Gastroesophageal sphincter (tissue), 3 donors: ENCODE measurements at regions not wholly inside any gene's neighbourhood (a gene's known extent, or its start where the extent isn't known, plus 50 kb on each side); places are given as distances from the start of the nearest gene placed in this dataset.

Experiments used
- CTCF ChIP-seq, 4 experiments: fragments of 200-600 bp in 2 of 4; fragments of 450-650 bp in 2 of 4; sonication (generic) in 1 of 4; IDR thresholded peaks; one replicate each; pipeline ENCODE4 v1.5.1; 2017 to 2019; ENCODE audit warnings: antibody characterized with exemption in 4 of 4, mild to moderate bottlenecking in 2 of 4, moderate library complexity in 2 of 4
- EP300 ChIP-seq: sonication (generic); formaldehyde crosslinking; IDR thresholded peaks from one replicate; pipeline ENCODE4 v1.6.1; 2017; ENCODE audit warnings: antibody characterized with exemption, mild to moderate bottlenecking

- TF ChIP-seq CTCF (IDR thresholded peaks at IDR 0.05) (no peak), EP300 (no peak)
These were observed 577.7 kb downstream of the KIF4B start for GRCh38 chr5:155591273-155591672.
